HG03432 (cell line): ENCODE measurements at regions not wholly inside any gene's neighbourhood (a gene's known extent, or its start where the extent isn't known, plus 50 kb on each side); places are given as distances from the start of the nearest gene placed in this dataset.

Source experiments
- ATAC-seq: cut with Tn5 transposase; IDR thresholded peaks from one replicate; pipeline ENCODE4 v1.9.1; 2021; ENCODE audit warnings: mild to moderate bottlenecking, moderate library complexity; ENCODE audit not compliant: unreplicated experiment

DNA sequence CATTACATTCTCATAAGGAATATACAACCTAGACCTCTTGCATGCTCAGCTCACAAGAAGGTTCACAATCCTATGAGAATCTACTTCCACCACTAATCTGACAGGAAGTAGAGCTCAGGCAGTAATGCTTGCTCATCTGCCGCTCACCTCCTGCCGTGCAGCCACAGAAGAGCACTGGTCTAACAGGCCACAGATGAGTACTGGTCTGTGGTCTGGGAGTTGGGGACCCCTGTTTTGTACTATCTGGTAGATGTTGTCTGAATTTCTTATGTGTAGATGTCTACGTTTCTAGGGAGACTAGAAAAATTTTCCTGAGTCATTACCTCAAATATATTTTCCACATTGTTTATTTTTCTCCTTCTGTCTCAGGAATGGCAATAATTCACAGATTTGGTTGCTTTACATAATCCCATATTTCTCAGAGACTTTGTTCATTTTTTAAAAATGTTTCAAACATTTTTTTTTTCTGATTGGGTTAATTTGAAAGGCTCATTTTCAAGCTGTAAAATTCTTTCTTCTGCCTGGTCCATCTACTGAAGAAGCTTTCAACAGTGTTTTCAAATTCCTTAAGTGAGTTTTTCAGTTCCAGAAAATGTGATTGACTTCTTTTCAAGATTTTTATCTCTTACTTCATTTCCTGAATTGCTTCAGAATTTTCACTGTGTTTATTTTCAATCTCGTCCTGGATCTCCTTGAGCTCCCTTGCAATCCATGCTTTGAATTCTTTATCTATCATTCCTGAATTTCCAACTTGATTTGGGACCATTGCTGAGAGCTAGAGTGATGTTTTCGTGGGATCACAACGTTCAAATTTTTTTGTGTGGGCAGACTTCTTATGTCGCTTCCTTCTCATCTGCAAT lies 1322.2 kb downstream of the PCDH9 start:
- no peak for ATAC-seq

DNA sequence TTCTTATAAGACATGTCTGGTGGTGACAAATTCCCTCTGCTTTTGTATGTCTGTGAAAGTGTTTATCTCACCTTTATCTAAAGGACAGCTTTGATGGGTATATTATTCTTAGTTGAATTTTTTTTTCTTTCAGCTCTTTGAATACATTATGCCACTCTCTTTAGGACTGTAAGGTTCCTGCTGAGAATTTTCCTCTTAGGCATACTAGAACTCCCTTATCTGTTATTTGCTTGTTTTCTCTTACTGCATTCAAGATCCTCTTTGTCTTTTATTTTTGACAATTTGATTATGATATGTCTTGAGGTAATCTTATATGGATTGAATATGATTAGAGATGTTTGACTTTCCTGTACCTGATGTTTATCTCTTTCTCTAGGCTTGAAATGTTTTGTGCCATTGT lies 1328.4 kb downstream of the PCDH9 start:
- ATAC-seq, result no peak

DNA sequence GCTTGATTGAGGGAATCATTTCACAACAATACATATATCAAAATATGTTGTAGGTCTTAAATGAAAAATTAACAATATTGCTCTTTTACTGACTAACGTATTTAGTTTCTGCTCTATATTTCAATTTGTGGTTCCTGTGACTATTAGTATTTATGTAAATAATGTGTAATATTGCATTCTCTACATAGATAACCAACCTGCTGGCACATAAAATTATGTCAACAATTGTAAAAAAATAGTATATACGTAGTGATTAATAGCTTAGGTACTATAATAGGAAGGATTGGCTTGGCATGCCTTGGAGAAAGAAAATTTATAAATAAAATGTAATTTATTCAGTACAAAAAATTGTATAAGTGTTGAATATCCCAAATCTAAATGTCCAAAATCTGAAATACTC lies 1336.1 kb downstream of the PCDH9 start:
- ATAC-seq, result no peak

DNA sequence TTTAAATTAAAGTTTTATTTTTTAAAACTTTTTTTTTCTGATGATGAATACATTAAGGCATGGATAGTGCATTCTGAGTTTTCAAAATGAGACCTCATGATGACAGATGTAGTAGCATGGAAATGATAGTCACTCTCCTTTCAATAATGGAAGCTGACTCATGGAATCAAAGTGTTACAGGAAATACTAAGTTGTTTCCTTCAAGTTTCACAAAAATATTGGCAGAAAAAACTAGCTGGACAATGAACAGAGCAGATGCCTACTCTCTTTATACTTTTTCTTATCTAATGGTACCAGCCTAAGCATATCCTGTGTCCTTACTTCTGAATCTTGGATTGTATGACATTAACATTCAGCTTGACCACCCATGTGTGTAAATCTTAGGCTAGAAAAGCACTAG lies 1337.3 kb downstream of the PCDH9 start:
- ATAC-seq, result no peak

DNA sequence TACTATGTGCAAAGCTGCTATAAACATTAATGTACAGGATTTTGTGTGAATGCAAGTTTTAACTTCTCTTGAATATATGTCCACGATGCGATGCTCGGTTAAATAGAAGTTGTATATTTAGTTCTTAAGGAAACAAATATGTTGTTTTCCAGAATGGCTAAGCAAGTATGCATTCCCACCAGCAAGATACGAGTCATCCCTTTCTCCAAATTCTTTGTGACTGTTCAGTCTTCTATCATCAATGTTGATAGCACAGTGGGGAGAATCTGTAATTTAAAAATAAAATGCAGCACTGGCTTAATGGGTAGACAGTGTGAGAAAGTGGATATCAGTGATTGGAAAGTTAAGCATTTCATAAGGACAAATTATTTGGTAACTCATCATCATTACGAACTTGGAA lies 1340.8 kb downstream of the PCDH9 start:
- no peak for ATAC-seq

DNA sequence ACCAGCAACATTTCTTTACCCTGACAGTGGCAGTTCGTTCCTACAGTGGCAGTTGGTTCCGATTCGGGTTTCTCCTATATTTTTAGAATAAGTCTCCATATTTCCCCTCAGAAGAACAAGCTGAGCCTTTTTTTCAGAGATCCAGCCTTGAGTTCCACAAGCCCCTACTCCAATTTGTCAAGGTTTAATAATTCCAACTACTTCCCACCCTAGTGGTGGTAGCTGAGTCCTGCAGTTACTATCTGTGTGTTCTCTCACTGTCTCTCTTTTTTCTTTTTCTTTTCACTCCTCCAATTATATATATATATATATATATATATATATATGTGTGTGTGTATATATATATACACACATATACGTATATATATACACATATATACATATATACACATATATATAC lies 1347.3 kb downstream of the PCDH9 start:
- no peak for ATAC-seq

DNA sequence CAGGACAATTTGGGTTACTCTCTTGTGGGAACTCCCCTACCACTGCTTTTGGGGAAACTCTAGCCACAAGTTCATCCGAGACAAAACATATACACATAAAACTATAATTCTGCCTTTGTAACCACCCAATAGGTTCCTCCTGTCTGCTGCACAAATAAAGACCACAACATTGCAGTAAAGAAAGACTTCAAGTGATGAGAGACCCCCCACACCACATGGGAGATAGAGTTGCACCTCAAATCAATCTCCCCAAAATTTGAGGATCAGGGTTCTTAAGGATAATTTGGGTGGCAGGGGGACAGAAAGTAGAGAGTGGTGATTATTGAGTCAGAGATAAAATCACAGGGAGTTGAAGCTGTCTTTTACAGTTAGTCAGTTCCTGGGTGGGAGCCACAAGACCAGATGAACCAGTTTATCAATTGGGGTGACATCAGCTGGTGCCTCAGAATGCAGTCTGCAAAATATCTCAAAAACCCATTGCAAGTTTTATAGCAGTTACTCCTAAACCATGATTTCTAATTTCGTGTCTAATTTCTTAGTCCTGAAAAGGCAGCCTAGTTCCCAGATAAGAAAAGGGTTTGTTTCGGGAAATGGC lies 1348.5 kb downstream of the PCDH9 start:
- ATAC-seq, result no peak

DNA sequence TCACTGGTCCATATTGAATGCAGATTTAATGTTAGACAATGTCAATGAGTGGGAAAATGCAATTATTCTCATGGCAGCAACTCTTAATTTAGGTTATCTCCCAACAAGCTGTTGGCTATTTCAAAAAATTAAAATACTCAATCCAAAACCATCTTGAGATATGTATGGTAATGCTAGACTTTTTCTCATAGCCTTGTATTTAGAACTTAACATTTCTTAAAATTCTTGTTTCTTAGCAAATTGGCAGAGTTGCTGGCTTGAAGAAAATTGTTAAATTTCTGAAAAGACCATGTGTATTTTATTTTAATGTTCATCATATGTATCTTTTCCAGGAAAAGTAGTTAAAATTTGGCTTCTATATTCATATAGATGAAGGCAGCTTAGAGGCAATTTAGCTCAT lies 1355.1 kb downstream of the PCDH9 start:
- ATAC-seq, result no peak

DNA sequence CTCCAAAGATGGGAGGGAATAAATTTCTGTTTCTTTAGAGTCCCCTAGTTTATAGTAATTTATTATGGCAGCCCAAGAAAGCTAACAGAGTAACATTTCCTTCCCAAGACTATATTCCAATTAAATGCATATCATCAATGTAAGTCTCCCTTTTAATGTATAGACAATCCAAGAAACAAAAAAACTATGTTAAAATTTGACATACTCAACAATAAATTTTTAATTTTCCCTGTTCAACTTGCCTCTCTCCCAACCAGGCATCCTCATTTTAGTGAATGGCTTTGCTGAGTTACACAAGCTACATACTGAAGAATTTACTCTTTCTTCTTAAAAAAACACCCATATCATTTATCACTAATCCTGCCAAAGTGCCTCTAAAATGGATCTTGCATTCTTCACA lies 1357.7 kb downstream of the PCDH9 start:
- ATAC-seq, result no peak

DNA sequence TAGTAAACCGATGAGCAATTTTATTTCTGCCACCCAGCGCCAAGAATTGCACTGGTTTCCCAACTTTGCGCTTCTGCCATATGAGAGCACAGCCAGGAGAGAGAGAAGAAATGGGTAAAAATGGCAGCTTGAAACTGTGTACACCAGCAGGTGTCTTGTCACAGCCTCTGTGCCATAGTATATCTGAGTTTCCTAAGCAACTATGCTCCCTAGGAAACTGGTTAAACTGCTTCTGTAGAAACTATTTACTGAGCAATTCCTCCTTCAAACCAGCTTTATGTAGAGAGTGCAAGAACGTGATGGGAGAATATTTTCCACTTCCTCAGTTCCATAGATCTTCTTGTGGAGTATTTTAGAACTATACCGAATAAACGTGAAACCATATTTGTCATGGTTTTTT lies 1361.3 kb downstream of the PCDH9 start:
- no peak for ATAC-seq

DNA sequence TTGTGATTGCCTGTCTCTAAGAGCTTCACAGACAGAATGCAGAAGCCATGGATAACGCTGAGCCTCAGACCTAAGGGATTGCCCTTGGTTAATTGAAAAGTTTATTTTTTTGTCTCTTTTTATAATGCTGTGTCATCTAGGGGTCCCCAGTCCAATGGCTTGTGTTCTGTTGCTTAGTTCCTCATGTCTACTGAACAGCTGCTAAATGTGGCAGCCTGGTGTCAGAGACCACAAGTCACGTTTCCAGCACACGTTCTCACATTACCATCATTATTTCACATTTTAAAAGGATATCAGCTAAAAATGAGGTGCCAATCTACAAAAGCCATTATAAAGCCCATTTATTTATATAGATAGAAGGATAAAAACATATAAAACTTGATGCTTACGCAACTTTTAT lies 1362.0 kb downstream of the PCDH9 start:
- ATAC-seq, result no peak

DNA sequence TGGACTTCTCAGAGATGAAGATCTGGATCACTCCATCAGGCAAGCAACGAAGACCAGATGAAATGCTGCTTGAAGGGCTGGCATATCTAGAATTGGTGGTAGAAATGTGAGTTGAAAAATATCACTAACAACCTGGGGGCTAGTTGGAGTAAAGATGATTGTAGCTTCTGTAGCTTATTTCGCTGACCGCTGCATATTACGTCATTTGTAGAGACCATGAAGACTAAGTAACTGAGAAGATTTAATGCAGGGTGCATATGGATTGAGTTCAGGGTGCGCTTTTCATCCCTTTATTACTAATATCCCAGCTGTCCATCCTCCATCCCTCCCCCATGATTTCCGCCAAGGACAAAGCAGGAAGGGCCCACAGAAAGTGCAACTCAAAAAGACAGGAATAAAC lies 1364.0 kb downstream of the PCDH9 start:
- ATAC-seq, result no peak

DNA sequence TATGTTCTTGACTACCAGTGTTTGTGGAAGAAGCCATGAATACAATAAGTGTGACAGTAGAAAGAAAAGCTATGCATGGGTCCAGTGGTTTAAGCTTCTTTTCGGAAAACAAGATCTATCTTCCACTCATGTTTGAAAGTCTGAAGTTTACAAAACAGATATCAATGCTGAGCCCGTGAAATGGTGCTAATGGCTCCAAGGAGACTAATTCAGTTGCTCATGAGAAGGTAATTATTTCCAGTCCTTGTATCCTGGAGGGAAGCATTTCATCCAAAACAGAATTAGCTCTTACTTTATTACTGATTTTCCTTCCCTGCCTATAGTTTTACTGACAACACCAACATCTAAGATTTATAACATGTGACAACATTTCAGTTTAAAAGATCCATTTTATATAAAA lies 1364.9 kb downstream of the PCDH9 start:
- ATAC-seq, result no peak

DNA sequence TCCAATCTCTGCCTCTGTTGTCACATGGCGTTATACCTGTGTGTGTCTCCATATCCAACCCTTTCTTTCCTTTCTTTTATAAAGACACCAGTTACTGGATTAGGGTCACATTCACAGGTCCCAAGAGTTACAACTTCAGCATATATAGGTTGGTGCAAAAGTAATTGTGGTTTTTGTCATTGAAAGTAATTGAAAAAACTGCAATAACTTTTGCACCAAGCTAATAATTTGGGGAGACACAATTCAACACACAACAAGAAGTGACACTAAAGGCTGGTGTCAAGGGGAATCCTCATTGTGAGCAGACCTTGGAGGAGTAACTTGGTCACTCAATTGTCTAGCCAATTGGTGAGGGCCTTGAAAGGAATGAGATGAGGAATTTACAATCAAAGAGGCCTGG lies 1366.1 kb downstream of the PCDH9 start:
- ATAC-seq, result no peak

DNA sequence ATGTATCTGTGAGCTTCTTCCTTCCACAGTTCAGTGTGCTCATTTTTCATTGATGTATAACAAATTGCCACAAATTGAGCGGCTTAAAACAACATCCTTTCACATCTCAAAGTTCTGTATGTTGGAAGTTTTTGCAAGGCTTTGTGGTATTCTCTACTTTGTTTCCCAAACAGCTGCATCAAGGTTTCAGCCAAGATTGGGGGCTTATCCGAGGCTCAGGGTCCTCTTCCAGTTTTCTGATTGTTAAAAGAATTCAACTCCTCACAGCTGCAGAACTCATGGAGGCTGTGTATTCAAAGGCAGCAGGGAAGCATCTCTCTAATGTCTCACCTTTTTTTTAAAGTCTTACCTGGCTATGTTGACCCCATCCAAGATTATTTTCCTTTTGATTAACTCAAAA lies 1369.8 kb downstream of the PCDH9 start:
- no peak for ATAC-seq

DNA sequence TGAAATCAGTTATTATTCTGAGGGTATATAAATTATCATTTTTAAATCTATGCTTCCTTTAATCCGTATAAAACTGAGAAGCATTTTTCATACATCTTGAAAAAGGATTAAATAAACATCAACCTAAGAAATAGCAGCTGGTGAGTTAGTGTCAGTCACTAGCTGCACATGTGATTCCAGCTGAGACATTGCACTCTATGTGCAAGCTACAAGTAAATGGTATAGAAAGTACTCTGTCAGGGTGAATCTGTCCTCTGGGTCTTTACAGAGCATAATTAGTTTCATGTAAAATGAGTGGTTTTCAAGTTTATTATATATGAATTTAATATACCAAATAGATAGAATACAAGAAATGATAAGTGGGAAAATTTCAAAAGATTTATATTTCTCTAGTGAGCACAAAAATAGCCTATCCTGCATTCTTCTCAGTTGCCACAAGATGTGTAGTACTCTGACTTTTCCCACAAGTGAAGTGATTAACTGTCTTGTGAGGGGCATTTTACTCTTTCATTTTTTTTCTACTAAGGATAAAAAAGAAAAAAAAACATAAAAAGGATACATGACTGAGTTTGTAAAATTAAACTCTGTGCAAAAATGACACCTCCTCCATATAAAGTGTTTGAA lies 1372.1 kb downstream of the PCDH9 start:
- ATAC-seq, result no peak

DNA sequence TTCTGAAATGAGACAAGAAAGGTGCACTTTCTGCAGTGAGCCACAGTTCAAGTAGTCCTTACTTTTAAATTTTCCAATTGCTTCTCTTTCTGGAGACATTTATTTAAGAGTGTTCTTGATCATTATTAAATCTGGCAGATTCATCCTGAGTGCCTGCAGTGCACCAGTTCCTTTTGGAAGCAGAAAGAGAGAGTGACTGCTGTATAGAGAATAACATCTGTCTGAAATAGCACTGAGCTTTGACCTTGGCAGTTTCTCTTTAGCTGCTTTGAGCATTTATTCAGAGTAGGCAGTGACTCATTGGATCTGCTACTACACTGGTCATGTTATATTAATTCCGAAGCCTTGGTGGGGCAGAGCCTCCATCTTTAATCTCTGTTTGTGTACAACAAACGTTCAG lies 1373.7 kb downstream of the PCDH9 start:
- no peak for ATAC-seq

DNA sequence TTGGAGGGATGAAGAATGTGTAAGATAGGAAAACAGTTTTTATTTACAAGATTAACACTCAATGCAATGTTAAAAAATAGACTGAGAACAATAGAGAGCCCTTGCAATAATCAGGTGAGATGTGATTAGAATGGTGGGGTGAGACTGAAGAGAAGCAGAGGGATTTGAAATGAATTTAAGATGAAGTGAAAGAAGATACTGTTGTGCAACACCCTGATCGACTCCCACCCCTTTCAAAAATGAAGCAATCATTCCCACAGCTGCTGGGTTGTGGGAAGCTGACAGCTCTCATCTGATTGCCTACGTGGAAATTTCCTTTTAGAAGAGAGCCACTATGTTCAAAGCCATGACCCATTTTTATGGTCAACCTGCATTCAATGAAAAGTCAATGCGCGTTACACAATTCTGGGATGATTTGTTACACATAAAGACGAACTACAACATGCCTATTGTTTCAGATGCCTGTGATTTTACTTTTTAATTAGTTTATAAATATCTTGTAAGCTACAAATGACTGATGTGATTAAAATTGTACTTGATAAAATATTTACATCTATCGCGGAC lies 1374.8 kb downstream of the PCDH9 start:
- no peak for ATAC-seq

DNA sequence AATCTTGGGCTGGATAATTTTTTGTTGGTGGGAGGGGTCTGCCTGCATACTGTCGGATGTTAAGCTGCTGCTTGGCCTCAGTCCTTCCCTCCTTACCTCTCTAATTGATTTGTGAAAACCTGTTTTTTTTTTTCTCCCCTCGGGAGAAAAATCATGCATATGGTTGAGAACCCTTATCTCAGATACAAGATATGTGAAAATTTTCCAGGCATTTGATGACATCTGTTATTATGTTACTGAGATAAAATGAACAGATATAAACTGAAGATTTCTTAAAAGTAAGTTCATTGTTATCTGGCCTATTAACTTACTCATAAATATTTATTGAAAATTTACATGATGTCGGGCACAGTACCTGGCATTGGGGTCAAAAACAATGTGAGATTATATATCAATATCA lies 1375.7 kb downstream of the PCDH9 start:
- ATAC-seq, result no peak

DNA sequence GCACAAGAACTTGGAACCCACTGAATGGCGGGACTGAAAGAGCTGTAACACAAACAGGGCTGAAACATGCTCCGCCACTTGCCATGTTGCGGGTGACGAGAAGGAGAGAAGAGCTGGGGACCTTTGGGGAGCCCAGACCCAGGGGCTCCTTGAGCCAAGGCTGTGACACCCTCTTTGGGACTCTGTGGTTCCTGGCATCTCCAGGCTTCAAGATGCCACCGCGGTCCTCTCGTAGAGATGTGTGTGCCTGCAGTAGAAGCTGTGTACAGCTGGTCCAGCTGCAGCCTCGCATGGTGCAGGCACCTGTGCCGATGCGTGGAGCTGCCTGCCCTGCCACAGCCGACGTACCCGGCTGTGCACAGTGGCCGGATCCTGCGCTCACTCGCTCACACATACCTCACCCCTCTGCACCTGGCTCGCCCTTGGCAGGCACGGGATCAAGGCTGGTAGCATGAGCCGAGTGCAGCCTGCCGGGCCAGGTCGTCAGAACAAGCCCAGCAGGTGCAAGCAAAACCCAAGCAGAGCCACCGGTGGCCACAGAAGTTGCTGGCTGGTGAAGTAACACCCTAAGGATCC lies 1385.8 kb downstream of the PCDH9 start:
- no peak for ATAC-seq

DNA sequence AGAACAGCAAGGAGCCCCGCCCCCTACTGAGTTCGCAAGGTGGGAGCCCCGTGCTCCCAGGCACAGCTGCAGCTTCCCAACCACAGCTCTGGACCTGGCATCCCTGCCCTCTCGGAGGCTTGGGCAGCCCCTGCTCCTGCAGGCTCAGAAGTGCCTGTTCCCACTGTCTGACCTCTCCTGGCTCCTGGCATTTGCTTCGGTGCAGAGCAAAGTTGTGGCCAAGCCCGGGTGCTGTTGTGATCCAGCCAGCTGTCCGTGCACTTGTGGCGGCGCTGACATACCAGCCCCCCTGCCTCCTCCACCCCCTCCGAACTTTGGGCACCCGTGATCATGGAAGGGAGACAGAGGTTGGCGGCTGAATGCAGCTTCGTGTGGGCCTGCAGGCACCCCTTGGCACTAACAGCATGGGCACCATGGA lies 1386.8 kb downstream of the PCDH9 start:
- no peak for ATAC-seq

DNA sequence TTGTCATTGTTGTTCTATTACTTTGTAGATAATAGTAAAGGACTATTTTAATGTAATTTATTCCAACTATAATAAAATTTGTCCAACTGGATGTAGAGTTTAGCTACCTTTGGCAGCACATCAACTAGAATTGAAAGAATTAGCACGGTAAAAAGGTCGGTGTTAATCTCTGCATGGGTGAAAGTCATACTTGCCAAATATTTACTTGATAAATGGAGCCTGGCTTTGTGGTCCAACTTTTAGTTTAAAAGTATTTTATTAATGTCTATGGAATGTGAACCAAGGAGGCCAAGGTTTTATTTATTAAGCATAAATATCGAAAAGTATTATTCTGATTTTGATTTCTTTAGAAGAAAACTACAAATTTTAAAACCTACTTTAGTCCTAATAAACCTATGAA lies 1389.0 kb downstream of the PCDH9 start:
- no peak for ATAC-seq
